HG03457 (cell line): ENCODE measurements at regions not wholly inside any gene's neighbourhood (a gene's known extent, or its start where the extent isn't known, plus 50 kb on each side); places are given as distances from the start of the nearest gene placed in this dataset.

Experiments used
- ATAC-seq: cut with Tn5 transposase; IDR thresholded peaks from one replicate; pipeline ENCODE4 v1.9.1; 2021; ENCODE audit warnings: moderate number of reproducible peaks; ENCODE audit not compliant: unreplicated experiment

DNA sequence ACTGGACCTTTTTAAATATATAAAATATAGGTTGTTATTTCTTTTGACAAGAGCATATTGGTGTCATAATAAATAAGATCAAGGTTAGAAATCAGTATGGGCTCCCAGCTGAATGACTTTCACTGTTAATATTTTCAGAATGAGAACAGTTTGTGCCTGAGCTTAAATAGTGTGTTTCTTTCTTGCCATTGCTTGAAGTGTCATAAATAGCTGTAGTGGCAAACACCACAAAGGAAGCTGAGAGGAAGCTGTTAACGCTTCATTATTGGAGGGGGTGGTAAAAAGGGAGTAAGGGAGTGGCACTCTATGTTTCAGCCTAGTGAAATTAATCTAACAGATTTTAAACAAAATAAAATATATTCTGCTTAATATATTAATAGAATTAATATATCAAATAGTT is 1089.8 kb upstream of the NCAM2 start:
- no peak for ATAC-seq

DNA sequence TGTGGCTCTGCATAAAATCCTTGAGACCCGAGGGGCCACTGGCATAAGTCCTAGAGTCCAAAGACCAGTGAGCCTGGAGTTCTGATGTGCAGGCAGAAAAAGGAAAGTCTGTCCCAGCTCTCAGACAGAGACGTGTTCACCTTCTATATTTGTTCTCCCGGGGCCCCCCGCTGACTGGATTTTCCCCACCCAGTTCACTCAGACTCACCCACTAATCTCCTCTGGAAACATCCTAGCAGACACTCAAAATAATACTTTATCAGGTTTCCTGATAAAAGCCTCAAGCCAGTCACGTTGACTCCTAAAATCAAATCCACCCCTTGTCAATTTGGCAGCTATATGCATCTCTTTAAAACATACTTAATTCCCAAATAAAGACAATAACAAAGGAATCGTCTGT is 1084.2 kb upstream of the NCAM2 start:
- no peak for ATAC-seq

DNA sequence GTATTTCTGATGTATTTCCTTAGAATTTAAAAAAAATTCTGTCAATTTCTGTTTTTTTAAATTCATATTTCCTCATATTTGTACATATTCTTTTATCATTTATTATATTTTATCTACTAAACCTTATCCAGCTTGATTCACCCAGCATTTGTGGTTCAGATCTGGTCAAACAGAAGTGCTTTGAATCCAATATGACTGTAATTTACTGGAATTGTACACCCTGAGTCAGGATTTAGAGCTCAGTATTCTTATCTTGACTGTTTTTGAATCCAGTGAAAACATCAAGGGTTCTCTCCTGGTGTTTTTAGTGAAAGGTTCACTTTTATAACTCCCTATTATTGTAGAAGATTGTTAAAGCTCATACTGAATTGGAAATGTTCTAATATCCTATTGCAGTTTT is 1077.0 kb upstream of the NCAM2 start:
- ATAC-seq: no peak

DNA sequence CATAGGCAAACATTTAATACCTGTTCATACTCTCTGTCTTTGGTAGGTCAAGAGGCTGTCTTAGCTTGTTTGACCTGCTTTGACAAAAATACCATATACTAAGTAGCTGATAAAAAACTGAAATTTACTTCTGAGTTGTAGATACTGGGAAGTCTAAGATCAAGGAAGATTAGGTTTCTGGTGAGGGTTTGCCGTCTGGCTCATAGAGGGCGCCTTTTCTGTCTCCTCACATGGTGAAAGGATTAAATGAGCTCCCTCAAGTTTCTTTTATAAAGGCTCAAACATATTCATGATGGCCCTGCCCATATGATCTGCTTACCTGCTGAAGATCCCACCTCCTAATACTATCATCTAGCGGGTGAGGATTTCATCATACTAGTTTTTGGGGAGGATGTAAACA is 1076.1 kb upstream of the NCAM2 start:
- no peak for ATAC-seq

DNA sequence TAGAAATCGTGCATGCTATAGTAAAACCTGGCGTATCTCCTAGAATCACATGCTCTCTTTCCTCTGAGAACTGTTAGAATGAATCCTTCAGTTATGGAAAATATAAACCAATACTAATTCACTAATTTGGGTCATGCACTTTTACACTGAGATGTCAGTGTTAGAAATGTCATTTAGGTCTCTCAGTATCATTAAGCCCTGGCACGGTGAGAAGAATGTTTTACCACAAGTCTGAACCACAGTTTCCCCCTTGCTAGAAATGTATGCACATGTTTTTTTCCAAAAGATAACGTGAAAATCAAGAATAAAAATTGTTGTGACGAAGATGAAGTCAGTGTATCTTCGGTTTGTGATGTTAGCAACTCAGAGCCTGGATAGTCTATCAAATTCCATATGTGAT is 1062.7 kb upstream of the NCAM2 start:
- no peak for ATAC-seq

DNA sequence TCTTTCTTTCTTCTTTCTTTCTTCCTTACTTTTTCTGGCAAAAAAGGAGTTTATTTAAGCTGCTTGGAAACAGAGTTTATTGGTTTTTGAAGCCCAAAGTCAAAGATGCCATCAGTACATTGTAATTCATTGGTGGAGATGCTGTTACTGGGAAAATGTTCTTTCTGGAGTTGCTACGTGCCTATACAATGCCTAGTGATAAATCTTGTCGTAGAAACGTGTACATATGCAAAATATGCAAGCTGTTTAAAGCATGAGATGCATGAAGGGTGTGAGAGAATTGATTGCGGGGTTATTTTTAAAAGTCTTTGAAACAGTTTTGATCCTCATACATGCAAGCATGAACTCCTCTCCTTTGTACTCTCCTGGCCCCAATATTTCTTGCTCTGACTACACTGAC is 1060.6 kb upstream of the NCAM2 start:
- ATAC-seq: no peak

DNA sequence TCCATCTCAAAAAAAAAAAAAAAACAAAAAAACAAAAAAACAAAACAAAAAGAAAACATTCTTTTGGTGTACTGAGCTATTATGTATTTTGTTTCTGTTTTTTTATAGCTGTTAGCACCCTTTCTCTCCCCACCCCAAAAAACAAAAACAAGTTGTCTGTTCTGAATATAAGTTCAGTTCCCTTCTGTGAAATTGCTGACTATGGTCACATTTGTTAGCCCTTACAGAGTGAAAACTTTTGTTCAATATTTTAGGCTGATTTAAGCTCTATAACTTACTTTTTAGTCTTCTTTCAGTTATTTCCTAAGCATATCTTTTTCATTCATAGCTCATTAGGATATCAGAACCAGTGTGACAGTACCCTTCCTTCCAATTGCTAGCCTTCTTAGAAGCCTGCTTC is 1056.6 kb upstream of the NCAM2 start:
- no peak for ATAC-seq

DNA sequence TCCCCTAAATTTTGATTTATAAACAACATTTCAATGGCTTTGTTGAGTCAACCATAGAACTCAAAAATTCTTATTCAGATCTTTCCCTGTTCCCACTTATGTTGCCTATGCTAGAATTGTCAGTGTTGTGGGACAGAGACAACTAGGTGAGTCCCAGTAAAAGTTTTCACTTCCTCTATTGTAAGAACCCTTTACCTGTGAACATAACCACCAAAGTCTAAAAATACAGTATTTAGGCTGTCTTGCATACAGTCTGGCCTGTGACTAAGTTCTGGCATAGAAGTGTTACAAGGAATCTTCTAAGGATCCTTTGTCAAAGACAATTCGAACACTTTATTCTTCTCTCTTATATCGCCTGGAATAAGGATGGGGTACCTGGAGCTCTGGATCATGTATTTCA is 1047.9 kb upstream of the NCAM2 start:
- peak; percentile 84 for ATAC-seq

DNA sequence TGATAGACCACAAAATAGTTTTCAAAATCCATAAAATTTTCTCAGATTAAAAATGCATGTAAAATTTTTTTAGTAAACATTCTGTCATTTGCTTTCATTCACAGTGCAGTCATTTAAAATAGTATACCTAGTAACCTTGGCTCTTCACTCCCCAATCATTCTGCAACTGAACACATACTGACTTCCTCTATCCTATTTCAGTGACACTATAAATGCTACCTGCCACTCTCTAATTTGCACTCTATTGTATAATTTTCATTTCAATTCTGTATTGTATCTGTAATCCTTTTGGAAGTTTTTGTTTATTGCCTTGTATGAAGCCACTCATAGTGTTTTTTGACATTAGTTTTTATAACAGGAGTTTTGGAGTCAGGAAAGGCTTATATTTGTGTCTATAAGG is 1029.1 kb upstream of the NCAM2 start:
- ATAC-seq: no peak

DNA sequence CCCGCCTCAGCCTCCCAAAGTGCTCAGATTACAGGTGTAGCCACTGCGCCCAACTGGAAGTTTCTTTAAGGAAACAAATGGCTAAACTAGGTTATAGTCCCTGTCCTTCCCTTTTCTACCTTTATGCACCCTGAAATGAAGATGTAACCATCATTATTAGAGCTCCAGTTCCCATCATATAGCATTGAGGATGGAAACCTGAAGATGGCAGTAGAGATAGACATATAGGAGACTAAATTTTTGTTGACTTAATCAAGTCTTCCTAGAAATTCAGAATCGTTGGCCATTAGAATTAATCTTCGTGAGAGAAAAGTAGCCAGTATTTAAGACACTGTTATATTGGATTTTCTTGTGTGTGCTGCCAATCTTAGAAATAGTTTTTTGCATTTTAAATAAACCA is 1016.3 kb upstream of the NCAM2 start:
- ATAC-seq: no peak

DNA sequence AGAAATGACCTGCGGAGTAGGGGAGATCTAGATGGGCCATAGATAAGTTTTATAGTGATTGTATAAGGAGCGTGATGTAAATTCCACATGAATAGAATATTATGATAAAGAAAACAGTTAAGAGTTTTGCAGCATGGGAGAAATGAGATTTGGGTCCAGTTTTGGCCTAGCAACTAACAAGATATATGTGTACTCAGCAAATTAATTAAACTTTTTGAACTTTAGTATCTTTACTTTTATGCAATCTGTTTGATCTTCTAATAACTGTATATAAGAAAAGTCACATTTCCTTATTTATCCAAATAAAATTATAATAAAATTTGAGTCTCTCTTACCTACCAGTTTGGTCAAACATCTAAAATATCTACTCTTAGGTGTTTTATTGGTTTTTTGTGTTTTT is 1011.8 kb upstream of the NCAM2 start:
- ATAC-seq: no peak

DNA sequence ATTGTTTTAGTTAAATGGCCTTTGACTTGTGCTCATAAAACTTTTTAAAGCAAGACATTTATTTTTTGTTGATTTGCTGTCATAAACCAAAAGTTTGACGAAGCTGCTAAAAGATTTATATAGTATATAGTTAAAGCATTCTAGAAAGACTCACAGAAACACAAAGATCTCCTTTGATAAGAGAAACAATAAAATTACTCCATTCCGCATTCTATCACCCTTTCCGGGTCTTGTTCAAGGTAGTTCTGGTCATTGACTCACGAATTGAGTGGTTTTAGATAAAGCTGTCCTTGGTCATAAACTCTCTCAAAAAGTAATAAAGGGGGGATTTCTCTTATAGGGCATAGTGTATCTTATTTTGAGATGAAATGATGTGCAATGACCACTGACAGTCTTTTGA is 1010.5 kb upstream of the NCAM2 start:
- no peak for ATAC-seq

DNA sequence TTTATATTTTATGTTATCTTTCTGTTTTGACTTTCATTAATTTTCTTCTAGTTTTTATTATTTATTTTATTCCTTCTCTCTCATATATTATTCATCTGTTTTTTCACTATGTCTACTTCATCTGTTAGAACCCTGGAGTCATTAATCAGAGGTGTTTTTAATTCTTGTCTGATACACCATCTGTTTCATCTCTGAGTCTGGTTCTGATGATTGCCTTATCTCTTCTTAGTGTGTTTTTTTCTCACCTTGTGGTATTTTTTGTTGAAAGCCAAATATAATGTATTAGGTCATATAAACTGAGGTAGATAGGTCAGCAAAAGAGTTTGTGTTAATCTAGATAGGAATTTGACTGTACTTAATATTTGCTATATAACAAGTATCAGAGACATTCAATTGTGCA is 1005.7 kb upstream of the NCAM2 start:
- no peak for ATAC-seq

DNA sequence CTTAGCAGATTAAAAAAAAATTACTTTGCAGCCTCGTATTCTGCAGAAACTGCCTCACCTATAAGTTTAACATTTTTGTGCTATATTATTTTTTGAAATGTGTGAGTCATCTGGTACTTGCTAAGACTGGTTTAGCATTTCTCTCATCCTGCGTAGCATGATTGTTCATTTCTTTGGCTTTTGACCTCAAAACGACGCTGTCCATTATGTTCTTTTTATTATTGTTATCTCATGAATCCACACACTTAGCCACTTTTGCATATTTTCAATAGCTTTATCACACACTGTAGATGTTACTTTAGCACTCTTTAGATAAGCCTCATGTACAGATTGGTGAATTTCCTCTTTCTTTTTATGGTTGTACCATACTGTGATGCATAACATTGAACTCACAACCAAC is 1004.9 kb upstream of the NCAM2 start:
- no peak for ATAC-seq

DNA sequence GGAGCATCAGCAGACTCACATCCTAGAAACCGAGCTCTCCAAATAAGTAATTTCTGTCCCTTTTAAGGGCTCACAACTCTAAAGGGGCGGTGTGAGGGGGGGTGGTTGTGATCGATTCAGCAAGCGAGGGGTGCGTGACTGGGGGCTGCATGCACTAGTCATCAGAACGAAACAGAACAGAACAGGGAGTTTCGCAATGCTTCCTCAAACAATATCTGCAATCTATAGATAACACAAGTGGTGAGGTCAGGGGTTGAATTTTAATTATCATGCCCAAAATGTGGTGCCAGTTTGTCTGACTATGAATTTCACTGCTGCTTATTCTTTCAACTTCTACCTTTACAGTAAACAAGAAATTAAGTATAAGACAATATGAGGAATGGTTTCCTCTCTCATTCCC is 1003.0 kb upstream of the NCAM2 start:
- no peak for ATAC-seq

DNA sequence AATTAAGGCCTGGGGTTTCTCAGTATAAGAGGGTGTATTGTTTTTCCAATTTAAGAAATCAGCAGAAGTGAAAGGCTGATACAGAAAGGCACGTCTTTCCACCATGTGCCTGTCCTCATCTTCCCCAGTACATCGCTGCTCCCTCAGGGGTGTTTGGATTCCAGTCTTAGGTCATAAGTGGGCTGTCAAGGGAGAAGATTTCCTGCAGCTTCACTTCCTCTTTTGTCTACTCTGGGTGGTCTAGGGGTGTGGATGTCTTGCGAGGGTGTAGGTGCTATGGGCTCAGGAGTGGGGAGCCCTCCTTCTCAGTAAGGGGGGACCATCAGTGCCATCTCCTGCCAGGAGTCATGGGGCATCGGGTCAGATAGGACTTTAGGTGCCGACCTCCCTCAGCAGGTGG is 999.8 kb upstream of the NCAM2 start:
- no peak for ATAC-seq

DNA sequence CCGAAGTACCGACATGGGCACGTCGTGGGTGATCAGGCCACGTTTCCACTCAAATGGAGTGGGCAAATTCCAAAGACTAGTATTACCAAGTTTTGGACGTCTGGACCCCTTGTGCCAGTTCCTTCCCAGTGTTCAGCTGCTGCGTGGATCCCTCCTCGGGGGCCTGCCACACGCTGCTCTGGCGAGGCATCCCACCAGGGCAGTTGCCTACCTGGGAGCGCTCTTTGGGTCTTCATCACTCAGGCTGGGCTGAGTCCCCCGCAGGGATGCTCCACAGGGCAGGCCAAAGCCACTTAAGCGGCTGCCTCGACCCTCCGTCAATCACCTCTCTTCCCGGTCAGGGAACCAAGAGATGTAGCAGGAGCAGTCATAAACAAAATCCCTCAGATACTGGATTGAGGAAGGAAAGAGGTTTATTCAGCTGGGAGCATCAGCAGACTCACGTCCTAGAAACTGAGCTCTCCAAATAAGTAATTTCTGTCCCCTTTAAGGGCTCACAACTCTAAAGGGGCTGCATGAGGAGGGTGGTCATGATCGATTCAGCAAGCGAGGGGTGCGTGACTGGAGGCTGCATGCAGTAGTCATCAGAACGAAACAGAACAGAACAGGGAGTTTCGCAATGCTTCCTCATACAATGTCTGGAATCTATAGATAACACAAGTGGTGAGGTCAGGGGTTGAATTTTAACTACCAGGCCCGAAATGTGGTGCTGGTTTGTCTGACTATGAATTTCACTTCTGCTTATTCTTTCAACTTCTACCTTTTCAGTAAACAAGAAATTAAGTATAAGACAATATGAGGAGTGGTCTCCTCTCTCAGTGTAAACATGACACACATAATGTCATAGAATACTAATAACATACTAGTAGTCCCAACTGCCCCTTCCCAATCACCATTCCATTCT is 998.6 kb upstream of the NCAM2 start:
- peak; percentile 52 for ATAC-seq

DNA sequence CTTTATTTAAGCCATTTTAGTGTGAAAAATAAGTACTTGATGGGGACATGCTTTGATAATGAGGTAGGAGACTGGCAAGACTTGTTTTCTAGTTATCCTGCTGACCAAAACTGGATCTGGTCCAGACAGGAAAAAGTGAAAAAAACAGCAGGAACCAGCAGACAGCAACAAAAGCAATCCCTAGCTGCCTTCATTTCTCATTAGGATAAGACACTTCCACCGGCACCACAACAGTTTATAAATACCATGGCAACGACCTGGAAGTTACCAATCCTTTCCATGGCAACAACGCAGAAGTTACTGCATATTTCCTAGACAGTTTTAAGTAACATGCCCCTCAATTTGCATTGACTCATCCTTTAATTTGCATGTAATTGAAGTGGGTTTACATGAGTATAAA is 993.8 kb upstream of the NCAM2 start:
- no peak for ATAC-seq

DNA sequence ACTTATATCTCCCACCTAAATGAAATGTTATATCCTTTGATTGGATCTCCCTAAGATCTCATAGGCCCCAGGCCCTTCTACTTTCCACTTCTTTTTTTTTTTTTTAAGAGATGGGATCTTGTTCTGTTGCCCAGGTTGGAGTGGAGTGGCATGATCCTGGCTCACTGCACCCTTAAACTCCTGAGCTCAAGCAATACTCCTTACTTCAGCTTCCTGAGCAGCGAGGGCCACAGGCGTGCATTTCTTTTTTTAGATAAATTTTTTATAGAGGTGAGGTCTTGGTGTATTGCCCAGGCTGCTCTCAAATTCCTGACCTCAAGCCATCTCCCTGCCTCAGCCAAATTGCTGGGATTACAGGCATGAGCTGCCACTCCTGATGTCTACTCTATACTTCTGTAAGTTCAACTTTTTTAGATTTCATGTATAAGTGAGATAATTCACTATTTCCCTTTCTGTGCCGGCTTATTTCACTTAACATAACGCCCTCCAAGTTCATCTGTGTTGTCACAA is 987.5 kb upstream of the NCAM2 start:
- no peak for ATAC-seq

DNA sequence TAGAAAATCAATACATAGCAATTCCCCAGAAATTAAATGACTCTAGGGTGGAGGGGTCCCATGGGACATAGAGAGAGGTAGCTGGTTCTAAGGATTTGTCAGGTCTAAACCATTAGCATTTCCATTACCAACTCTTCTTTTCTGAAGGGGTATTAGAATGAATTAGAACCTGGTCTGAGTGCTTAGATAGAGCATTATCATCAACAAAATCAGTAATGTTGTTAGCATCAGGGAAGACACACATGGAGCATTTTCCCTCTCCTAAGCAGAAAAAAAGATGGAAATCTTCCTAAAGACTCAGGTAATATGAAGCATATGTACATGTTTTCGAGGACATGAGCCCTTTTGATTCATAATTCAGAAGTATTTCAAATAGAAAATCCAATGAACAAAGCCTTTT is 984.4 kb upstream of the NCAM2 start:
- no peak for ATAC-seq

DNA sequence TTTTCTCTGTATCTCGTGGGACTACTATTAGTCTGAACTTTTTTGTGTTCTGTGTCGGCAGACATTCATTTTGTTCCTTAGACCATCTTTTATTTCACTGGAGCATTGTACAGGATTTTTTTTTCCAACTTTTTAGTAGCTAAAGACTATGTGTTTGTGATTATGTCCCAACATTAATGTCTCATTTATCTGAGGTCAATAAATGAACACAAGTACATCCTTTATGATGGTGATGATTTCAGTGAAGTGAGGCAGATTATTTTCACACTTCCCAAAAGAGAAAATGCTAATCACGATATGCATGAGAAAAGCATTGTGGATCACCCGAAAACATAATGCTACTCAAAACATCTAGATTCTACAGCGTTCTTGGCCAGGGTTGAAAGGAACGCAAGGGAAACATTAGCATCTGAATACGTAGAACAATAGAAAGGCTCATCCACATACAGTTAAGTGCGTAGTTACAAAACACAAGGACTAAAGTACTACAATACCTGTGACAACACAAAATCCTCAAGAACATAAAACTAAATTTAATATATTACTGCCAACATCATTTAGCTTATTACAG is 981.7 kb upstream of the NCAM2 start:
- no peak for ATAC-seq

DNA sequence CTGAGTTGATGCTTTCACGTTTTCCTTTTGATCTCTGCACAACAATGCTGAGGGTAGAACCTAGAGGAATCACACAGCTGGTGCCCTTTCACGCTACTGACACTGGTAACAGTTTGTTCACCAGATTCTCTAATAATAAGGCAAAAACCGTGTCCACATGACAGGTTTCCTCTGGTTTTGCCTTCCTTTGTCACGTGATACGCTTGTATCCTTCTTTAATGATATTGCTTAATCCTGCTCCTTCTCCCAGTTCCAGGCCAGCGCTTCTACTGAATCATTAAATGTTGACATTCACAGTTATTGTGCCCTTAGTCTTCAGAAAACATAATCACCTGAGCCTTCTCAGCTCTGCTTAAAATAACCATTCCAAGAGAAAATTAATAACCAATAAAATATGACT is 978.2 kb upstream of the NCAM2 start:
- ATAC-seq: no peak

DNA sequence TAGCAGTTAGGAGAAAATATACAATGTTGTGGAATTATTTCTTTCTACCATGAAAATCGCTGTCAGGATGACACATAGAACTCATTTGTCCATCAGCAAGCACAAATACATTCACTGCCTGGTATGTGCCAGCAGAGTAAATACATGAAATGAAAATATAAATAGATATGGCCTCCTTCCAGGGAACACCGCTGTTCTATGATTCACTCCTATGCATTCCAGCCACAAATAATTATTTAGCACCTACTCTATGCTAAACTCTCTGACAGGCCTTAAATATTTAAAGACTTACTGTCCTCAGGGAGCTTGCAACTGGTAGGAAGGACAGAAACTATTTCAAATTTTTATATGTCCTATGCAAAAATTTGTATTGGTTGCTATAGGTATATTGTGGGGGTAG is 975.0 kb upstream of the NCAM2 start:
- ATAC-seq: no peak
